GM19351 (cell line): ENCODE measurements at regions not wholly inside any gene's neighbourhood (a gene's known extent, or its start where the extent isn't known, plus 50 kb on each side); places are given as distances from the start of the nearest gene placed in this dataset.
"Not testable (repeated sequence)": the region's sequence is repeated elsewhere in the genome, so short reads cannot be mapped to it uniquely, and the experiment has no call there.

Experiments used
- ATAC-seq: cut with Tn5 transposase; IDR thresholded peaks from one replicate; pipeline ENCODE4 v1.9.1; 2021; ENCODE audit warnings: mild to moderate bottlenecking, moderate library complexity; ENCODE audit not compliant: unreplicated experiment

- ATAC-seq: no peak
Observed at GRCh38 chr11:109043315-109043714, 378.4 kb downstream of the DDX10 start.

- ATAC-seq: no peak
Observed at GRCh38 chr11:109046284-109046992, 375.6 kb upstream of the C11orf87 start.

- ATAC-seq: no peak
Observed at GRCh38 chr11:109048098-109048497, 373.9 kb upstream of the C11orf87 start.

- ATAC-seq: no peak
Observed at GRCh38 chr11:109051200-109051599, 370.8 kb upstream of the C11orf87 start.

GRCh38 chr11:109059402-109059801 lies 362.6 kb upstream of the C11orf87 start:
- no peak for ATAC-seq

GRCh38 chr11:109061394-109061793 lies 360.6 kb upstream of the C11orf87 start:
- no peak for ATAC-seq

- no peak for ATAC-seq
Observed at GRCh38 chr11:109062445-109062844, 359.5 kb upstream of the C11orf87 start.

GRCh38 chr11:109062871-109063270 lies 359.1 kb upstream of the C11orf87 start:
- no peak for ATAC-seq

GRCh38 chr11:109064618-109065311 lies 357.2 kb upstream of the C11orf87 start:
- not testable (repeated sequence) for ATAC-seq

- no peak for ATAC-seq
Observed at GRCh38 chr11:109071262-109071661, 350.7 kb upstream of the C11orf87 start.

- ATAC-seq: no peak
Observed at GRCh38 chr11:109071712-109072524, 350.1 kb upstream of the C11orf87 start.

GRCh38 chr11:109073032-109073822 lies 348.8 kb upstream of the C11orf87 start:
- ATAC-seq: no peak

- ATAC-seq: no peak
Observed at GRCh38 chr11:109075976-109076375, 346.0 kb upstream of the C11orf87 start.

GRCh38 chr11:109076870-109077269 lies 345.1 kb upstream of the C11orf87 start:
- no peak for ATAC-seq

- ATAC-seq: no peak
Observed at GRCh38 chr11:109077291-109077920, 344.6 kb upstream of the C11orf87 start.

GRCh38 chr11:109085708-109086373 lies 336.1 kb upstream of the C11orf87 start:
- no peak for ATAC-seq

GRCh38 chr11:109086931-109087330 lies 335.1 kb upstream of the C11orf87 start:
- ATAC-seq: no peak

GRCh38 chr11:109088086-109088485 lies 333.9 kb upstream of the C11orf87 start:
- no peak for ATAC-seq

GRCh38 chr11:109089144-109089543 lies 332.8 kb upstream of the C11orf87 start:
- no peak for ATAC-seq

- ATAC-seq: no peak
Observed at GRCh38 chr11:109093354-109093753, 328.6 kb upstream of the C11orf87 start.
